HG03108 (cell line): ENCODE measurements at regions not wholly inside any gene's neighbourhood (a gene's known extent, or its start where the extent isn't known, plus 50 kb on each side); places are given as distances from the start of the nearest gene placed in this dataset.
"Not testable (repeated sequence)": the region's sequence is repeated elsewhere in the genome, so short reads cannot be mapped to it uniquely, and the experiment has no call there.

Experiments
- ATAC-seq: cut with Tn5 transposase; IDR thresholded peaks from one replicate; pipeline ENCODE4 v1.9.1; 2021; ENCODE audit warnings: moderate library complexity; ENCODE audit not compliant: unreplicated experiment

DNA sequence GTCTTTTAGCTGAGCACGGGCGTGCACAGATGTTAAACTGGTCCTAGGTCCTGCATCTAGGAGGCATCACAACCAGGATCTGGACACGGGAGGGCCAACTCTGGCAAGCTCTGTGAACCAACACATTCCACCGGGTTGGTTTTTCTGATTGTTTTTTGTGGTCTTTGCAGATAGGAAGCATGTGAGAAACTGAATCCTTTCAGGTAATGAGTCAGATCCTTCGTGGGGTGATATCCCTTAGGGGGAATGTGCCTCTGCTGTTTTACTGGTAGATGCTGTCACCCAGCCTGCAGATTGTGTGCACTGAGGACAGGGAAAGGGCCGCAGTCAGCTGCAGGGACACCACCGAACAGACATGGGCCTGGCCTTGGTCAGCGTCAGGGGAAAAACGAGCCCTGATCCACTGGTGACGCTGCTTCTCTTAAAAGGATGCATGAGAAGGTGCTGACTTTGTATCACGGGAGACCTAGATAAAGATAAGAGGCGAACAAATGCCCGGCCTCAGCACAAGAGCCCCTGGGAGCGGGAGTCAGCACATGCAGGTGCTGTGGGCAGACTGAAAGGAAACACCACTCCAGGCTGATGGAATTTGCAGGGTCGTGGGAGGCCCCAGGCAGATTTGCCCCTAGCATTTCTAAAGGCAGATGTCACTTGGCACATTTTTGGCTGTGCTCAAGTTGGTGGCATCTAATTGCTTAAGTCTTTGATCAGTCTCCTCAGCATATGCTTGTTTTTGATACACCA lies 51.1 kb downstream of the DOP1B start:
- no peak for ATAC-seq

DNA sequence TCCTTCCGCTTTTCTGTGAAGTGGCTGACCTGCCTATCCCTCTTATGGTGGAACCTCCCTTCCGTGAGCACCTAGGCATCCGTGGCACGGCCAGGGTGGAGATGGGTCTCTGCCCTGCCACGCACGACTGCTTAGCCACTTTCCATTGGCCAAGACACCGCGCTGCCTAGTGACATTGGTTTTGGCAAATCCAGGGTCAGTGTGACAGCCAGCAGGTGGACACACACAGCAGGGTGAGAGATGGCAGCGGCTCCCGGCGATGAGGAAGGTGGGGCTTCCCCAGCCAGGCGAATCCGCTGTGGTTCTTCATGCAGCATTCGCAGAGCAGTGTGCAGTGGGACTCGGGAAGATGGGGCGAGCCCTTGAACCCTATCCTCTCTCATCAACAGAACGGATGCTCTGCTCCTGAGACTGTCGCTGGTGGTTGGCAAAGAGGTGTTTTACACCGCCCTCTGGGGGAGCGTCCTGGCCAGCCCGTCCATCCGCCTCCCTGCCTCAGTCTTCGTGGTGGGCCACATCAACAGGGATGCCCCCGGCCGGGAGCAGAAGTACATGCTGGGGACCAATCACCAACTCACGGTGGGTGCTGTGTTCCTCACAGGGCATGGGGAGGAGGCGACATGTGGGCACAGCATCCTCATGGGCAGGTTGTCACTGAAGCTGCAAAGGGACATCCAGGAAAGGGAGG lies 51.8 kb downstream of the DOP1B start:
- ATAC-seq = no peak

DNA sequence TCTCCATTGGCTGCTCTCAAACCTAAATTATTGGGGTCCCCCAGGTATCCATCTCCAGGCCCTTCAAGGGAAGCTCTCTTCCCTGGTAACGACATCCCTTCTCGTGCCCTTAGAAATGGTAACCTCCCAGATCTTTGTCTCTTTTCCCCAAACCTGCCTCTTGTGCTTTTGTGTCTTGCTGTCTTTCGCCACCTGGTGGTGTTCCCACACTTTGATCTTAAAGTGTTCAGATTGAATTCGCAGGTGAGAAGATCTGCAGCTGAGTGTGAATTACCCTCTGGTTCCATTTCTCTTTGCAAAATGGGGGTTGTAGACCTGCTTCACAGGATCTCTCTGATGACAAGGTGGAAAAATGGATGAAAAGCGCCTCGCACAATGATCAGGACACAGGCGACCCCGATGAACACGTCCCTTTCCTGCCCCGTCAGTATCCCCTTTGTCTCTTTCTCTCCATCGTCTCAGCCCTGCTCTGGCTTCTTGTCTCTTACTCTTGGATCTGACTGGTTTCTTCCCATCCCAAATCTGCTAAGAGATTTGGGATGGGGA lies 53.1 kb downstream of the DOP1B start:
- no peak for ATAC-seq

DNA sequence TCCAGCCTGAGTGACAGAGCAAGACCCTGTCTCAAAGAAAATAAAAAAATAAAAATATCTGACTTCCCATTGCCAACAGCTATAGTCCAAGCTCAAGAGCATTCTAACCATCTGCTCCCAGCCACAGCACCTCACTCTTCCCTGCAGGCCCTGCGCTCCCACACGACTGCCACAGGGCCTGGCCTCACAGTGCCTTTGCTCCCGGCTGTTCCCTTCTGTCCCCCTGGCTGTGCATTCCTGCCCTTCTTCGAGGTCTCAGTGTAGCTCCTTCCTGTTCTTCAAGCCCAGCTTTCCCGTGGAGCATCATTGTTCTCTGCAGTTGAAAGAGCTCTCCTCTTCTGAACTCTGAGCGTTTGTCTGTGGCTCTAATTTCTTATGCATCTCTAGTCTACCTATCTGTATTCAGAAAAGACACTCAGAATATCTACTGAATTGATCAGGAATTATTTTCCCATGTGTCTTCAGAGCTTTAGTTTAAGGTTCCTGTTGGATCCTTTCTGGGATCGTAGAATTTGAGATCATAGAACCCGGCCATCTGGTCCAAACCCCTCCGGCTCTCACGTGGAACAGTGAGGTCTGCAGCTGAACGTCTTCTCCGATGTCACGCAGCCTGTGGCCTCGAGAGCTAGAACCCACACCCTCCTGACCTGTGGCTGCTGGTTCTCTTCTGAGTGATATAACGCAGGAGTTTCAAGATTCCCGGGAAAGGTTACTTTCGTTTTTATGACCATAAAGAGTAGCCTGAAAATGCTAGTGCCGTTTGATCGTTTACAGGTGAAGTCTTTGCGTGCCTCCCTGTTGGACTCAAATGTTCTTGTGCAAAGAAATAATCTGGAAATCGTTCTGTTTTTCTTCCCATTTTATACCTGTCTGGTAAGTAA lies 54.4 kb downstream of the DOP1B start:
- ATAC-seq = no peak

DNA sequence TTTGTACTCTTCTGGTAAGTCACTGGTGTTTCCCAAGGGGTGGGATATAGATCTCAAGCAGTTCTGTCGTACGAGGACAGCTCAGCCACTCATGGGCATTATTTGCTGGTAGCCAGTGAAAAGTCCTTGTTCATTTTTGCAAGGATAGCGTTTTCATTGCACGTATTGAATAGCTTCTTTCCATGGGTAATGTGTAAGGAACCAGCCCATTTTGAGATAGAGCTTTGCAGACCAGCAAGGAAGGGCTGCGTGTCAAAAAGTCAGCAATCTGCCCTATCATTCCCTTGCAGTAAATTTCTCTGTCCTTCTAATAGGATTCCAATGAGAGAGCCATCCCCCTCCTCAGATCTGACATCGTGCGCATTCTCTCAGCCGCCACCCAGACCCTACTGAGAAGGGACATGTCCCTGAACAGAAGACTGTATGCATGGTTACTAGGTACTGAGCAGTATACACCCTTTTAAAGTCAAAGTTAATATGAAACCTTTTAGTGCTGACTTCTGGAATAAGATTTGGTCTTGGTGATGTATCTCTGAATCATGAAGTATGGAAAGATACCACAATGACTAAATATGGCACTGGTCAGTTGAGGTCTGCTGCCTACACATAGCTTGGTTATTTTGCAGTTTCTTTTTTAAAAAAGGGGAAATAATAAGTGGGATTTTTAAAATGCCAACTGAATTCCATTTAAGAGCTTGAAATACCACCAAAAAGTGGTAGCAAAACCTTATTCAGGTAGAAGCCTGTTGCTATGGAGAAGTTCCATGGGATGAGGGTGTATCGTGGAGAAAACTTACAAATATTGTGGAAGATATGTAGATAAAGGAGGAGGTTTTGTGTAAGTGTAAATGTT lies 55.3 kb downstream of the DOP1B start:
- no peak for ATAC-seq

DNA sequence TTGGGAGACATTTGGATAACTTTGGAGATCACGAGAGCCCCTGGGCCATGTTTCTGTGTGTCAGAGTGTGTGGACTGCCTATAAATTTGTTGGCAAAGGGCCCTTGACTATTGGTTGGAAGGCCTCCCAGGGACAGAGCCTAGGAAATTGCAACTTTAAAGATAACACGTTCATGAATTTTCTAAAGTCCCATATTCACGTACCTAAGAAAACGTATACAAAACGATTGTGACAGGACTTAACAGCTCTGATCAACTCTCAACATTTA lies 55.8 kb downstream of the DOP1B start:
- ATAC-seq = no peak

DNA sequence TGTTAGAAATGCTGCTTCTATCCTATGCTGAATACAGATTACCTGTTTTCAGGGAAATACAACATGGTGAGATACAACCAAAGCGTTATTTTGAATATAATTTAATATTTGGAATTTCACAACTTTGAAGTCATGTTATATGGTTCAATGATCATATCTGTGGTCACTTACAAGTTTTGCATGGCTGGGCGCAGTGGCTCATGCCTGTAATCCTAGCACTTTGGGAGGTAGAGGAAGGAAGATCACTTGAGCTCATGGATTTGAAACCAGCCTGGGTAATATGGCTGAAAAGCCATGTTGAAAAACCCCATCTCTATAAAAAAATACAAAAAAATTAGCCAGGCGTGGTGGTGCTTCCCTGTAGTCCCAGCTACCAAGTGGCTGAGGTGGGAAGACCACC lies 57.9 kb downstream of the DOP1B start:
- ATAC-seq = no peak

DNA sequence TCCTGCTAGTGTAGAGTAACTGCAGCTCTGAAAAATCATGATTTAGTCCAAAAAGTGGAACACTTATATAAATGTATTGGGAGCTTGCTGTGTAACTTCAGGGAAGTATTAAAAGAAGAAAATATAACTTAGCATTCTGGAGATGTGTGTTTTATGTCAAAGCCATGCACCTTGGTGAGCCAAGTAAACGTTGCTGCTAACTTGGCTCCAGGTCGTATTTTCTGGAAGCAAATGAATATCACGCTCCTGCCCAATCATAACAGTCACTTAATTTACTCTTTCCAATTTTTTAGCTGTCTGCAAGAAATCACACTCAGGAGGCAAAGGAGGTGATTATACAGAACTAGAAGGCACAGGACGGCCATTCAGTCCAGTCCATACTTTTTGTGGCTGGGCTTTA lies 61.1 kb downstream of the DOP1B start:
- no peak for ATAC-seq

DNA sequence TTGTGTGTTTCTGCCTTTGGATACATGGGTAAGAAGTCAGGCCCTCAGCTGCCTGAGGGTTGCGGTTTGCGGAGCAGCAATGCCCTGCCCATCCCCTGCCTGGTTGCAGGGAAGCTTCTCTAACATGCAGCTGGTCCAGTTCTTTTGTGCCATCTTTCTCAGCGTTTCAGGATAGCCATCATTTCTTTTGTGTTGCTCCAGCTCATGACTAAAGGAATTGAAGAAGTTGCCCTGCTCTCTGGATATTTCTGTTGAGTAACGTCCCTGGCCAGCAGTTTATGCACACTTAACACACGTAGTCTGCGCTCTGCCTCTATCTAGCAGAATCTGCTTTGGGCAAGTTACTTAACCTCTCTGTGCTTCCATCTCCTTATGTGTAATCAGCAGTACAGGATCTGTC lies 62.1 kb downstream of the DOP1B start:
- no peak for ATAC-seq

DNA sequence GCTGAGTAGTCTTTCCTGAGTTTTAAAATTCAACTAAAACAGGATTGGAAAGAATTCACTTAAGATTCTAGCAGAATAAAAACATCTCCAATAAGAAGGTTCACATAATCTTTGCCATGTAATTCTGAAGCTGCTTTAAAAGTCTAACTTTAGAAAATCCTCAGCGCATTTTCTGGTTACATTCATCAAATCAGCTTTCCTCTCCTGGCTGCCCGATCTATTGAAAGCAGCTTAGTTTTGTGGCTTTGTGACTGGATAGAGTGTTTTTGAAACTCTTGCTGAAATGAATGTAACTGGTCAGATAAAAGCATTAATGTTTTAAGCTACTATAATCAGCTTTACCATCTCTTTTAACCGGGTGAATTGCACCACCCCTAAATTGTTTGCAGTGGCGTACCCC lies 66.8 kb downstream of the DOP1B start:
- ATAC-seq = no peak

DNA sequence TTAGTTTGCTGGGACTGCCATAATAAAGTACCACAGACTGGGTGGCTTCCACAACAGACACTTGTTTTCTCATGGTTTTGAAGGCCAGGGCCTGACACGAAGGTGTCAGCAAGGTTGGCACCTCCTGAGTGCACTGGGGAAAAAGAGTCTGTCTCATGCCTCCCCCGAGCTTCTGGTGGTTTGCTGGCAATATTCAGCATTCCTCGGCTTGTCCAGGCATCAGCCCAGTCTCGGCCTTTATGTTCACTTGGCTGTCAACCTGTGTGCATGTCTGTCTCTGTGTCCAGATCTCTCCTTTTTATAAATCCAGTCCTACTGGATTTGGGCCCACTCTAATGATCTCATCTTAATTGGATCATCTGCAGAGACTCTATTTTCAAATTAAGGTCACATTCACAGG lies 72.6 kb downstream of the DOP1B start:
- ATAC-seq = no peak

DNA sequence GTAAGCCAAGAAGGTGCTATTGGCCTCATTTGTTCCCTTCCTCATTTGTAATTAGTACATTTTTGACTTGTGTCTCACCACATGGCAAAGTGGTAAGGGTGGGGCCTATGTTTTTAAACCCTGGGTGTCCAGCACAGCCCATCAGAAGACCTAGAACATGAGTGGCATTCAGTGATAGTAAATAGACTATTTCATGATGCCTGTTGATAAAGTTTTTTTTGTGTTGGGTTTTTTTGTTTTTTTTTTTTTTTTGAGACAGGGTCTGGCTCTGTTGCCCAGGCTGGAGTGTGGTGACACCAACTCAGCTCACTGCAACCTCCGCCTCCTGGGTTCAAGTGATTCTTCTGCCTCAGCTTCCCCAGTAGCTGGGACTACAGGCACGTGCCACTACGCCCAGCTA lies 74.8 kb downstream of the DOP1B start:
- ATAC-seq = not testable (repeated sequence)

DNA sequence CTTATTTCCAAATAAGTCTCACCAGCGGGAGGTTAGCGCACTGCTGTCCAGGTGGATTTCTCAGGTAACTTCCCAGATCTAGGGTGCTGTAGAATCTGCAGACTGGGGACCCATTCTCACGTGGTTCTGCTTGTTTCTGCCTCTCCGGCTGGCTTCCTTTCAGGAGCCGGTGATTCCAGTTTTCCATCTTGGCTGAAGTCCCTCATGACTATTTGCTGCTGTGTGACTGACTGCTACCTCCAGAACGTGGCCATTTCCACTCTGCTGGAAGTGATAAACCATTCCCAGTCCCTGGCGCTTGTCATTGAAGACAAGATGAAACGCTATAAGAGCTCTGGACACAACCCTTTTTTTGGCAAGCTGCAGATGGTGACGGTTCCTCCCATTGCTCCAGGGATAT lies 76.0 kb downstream of the DOP1B start:
- ATAC-seq = no peak

DNA sequence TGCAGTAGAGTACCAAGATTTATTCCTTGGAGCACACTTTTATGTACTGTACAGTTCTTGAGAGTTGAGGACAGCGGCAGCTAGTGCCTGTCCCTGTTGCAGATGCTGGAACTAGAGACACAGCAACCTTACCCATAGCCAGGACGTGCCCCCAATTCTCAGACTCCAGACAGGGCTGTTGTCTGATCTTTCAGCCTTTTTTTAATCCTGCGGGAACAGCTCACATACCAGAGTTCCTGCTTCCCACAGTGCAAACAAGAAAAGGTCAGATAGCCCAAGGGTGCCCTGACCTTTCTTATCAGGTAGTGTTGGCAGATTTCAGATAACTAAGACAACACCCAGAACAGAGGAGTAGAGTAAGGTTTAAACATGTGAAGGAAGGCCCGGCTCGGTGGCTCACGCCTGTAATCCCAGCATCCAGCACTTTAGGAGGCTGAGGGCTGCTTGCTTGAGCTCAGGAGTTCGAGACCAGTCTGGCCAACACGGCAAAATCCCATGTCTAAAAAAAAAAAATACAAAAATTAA lies 78.5 kb downstream of the DOP1B start:
- no peak for ATAC-seq

DNA sequence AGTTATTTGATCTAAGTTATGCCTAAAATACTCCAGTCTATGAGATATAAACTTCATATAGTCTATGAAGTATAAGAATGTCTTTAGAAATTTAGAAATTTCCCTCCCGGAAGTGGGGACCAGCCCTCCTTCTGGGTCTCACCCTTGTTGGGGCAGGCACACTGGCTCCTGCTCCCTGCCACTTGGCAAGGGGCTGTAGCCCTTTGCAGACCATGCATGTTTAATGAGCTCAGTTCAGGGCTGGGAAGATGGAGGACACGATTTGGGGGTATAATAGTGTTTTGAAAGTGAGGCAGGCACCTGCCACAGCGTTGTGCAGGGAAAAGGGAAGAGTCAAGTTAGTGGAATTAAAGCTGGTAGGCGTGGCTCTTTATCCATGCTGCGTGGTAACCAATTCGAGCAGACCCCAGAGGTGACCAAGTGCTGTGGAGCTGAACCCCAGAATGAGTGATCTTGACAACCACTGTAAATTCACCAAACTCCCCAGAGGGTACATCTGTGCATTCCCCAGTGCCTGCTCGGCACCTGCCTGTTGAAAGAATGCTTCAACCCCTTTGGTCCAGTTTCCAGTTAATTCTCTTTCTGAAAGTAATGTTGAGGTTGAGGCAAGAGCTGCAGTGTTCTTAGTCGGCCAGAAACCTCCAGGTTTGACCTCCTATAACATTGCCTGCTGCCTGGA lies 79.6 kb downstream of the DOP1B start:
- ATAC-seq = peak; percentile 64

DNA sequence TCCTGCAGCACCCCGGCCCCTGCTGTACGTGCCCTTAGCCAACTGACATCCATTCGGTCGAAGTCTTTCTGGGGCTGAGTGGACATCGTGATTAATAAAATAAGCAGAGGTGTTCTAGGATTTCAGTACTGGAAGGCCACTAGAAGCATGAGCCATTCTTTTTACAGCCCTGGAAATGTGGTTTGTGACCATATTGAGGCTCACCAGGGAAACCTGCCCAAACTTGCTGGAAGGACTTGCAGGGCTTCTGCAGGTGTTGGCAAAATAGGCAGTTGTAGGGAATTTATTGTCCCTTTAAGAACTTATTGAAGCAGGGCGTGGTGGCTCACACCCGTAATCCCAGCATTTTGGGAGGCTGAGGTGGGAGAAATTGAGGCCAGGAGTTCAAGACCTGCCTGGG lies 80.8 kb downstream of the DOP1B start:
- no peak for ATAC-seq

DNA sequence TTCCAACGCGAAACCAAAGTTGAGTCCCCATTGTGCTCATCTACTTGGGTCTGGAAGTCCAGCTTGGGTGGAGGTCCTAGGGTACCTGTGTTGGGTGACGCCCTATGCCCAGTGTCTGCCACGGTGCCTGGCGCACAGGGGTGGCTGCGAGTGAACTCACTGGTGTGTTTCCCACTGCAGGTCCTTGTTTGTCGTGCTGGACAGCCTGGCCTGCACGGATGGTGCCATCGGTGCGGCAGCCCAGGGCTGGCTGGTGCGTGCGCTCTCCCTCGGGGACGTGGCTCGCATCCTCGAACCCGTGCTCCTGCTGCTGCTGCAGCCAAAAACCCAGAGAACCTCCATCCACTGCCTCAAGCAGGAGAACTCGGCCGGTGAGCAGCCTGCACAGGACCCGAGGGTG lies 80.4 kb upstream of the MORC3 start:
- ATAC-seq = no peak

DNA sequence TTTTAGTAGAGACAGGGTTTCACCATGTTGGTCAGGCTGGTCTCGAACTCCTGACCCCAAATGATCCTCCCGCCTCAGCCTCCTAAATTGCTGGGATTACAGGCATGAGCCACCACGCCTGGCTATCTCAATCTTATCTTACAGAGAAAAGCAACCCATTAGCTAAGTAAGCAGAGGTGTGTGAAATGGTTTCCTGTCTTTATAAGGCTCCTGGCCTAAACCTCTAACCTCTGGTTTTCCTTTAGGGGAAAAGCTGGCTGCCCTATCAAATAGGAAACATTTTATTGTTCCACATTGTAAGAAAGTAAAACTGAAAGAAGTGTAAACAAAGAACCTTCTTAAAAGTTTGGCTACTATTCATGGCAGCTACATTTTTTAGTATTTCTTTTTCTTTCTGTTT lies 78.3 kb upstream of the MORC3 start:
- ATAC-seq = no peak

DNA sequence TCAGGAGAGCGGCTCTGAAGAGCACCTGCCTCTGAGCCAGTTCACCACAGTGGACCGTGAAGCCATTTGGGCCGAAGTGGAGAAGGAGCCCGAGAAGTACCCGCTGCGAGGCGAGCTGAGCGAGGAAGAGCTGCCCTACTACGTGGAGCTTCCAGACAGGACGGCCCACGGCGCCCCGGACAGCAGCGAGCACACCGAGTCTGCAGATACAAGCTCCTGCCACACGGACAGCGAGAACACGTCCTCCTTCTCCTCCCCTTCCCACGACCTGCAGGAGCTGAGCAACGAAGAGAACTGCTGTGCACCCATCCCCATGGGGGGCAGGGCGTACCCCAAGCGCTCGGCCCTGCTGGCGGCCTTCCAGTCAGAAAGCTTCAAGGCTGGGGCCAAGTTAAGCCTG lies 74.9 kb upstream of the MORC3 start:
- ATAC-seq = no peak

DNA sequence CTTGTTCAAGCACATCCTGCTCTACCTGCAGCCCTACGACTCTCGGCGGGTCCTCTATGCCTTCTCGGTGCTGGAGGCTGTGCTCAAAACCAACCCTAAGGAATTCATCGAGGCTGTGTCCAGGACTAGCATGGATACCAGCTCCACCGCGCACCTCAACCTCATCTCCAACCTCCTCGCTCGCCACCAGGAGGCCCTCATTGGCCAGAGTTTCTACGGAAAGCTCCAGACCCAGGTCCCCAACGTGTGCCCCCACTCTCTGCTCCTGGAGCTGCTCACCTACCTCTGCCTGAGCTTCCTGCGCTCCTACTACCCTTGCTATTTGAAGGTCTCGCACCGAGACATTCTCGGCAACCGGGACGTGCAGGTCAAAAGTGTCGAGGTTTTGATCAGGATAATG lies 74.3 kb upstream of the MORC3 start:
- no peak for ATAC-seq
